SK-N-SH (cell line): ENCODE measurements at regions not wholly inside any gene's neighbourhood (a gene's known extent, or its start where the extent isn't known, plus 50 kb on each side); places are given as distances from the start of the nearest gene placed in this dataset.

Experiments
- CTCF ChIA-PET: fragments of 300-600, 350-600 bp; formaldehyde crosslinking; extraction: SDS; loops from one replicate; lab custom pipeline; 2021; lab: Yijun Ruan, JAX
- POLR2A ChIA-PET: fragments of 350-600 bp; sonication (Branson Sonifier 250); formaldehyde crosslinking; extraction: SDS; loops from one replicate; lab custom pipeline; 2020; ENCODE audit warnings: antibody characterized with exemption, inconsistent platforms; lab: Yijun Ruan, JAX
- DNase-seq: peaks from one replicate; pipeline ENCODE4 v3.0.0; 2012
- H2AFZ ChIP-seq: fragments of 200-600 bp; sonication (generic); 2 replicates; pipeline ENCODE4 v1.8.1; 2016; ENCODE audit warnings: antibody characterized with exemption, mild to moderate bottlenecking, low read depth
- H3F3A ChIP-seq: fragments of 200-600 bp; sonication (generic); replicated peaks from 2 replicates; pipeline ENCODE3; 2016; ENCODE audit warnings: antibody characterized with exemption, mild to moderate bottlenecking; ENCODE audit not compliant: insufficient read depth
- H3K27ac ChIP-seq, 2 experiments: fragments of 200-500 bp in 1 of 2; fragments of 200-600 bp in 1 of 2; sonication (Bioruptor generic) in 1 of 2; sonication (generic), shearing (Covaris generic) in 1 of 2; 2 replicates each; pipeline versions ENCODE4 v1.5.1 to v1.6.1; 2014 to 2016; ENCODE audit warnings: low read depth in 2 of 2, inconsistent platforms in 1 of 2, low read length in 1 of 2, mild to moderate bottlenecking in 1 of 2, mixed read lengths in 1 of 2
- H3K27me3 ChIP-seq: fragments of 200-600 bp; sonication (generic), shearing (Covaris generic); 2 replicates; pipeline ENCODE4 v1.6.1; 2016; ENCODE audit warnings: mixed run types; ENCODE audit not compliant: insufficient read depth
- H3K36me3 ChIP-seq, 2 experiments: fragments of 200-500 bp in 1 of 2; fragments of 200-600 bp in 1 of 2; sonication (Bioruptor generic) in 1 of 2; sonication (generic) in 1 of 2; replicated peaks in 1 of 2; 2 replicates each; pipeline versions ENCODE3 to v1.5.1; 2014 to 2016; ENCODE audit warnings: low read length in 1 of 2, mild to moderate bottlenecking in 1 of 2; ENCODE audit not compliant: insufficient read depth in 2 of 2, control insufficient read depth in 1 of 2
- H3K4me1 ChIP-seq, 2 experiments: fragments of 200-500 bp in 1 of 2; fragments of 200-600 bp in 1 of 2; sonication (Bioruptor generic) in 1 of 2; sonication (generic), shearing (Covaris generic) in 1 of 2; 2 replicates each; pipeline versions ENCODE4 v1.5.1 to v1.6.1; 2014 to 2016; ENCODE audit warnings: low read depth in 1 of 2, low read length in 1 of 2, mixed run types in 1 of 2; ENCODE audit not compliant: insufficient read depth in 2 of 2, control insufficient read depth in 1 of 2
- H3K4me2 ChIP-seq: fragments of 200-600 bp; sonication (generic), shearing (Covaris generic); 2 replicates; pipeline ENCODE4 v1.6.1; 2017; ENCODE audit warnings: mixed run types
- H3K4me3 ChIP-seq, 2 experiments: fragments of 200-500 bp in 1 of 2; fragments of 200-600 bp in 1 of 2; sonication (Bioruptor generic) in 1 of 2; sonication (generic), shearing (Covaris generic) in 1 of 2; 2 replicates each; pipeline versions ENCODE4 v1.5.1 to v1.8.1; 2014 to 2016; ENCODE audit warnings: low read depth in 2 of 2, inconsistent platforms in 1 of 2, low read length in 1 of 2, mild to moderate bottlenecking in 1 of 2, mixed read lengths in 1 of 2, moderate library complexity in 1 of 2
- H3K79me2 ChIP-seq: fragments of 200-600 bp; sonication (generic); 2 replicates; pipeline ENCODE4 v1.8.1; 2017; ENCODE audit warnings: mild to moderate bottlenecking; ENCODE audit not compliant: insufficient read depth
- H3K9ac ChIP-seq: fragments of 200-600 bp; sonication (generic); 2 replicates; pipeline ENCODE4 v1.6.1; 2017; ENCODE audit warnings: mixed run types
- H3K9me2 ChIP-seq: fragments of 200-600 bp; sonication (generic); 2 replicates; pipeline ENCODE4 v1.6.1; 2017; ENCODE audit warnings: mixed run types
- H3K9me3 ChIP-seq: fragments of 200-600 bp; sonication (generic); 2 replicates; pipeline ENCODE4 v1.6.1; 2017; ENCODE audit warnings: mixed run types, mild to moderate bottlenecking, moderate library complexity
- H4K20me1 ChIP-seq: fragments of 200-600 bp; sonication (generic); 2 replicates; pipeline ENCODE4 v1.6.1; 2017; ENCODE audit warnings: mild to moderate bottlenecking, mixed run types; ENCODE audit not compliant: insufficient read depth
- CHD2 ChIP-seq: fragments of 150-350 bp; IDR thresholded peaks from 2 replicates; pipeline ENCODE4 v1.6.1; 2018; ENCODE audit warnings: low read length; ENCODE audit not compliant: partially characterized antibody
- ELF1 ChIP-seq: IDR thresholded peaks from 2 replicates; pipeline ENCODE4 v1.4.0; 2012
- EP300 ChIP-seq, 2 experiments: IDR thresholded peaks; 2 replicates each; pipeline versions ENCODE4 v1.4.0 to v1.6.1; 2012; ENCODE audit warnings: borderline replicate concordance in 1 of 2, low read depth in 1 of 2, low read length in 1 of 2
- GABPA ChIP-seq: IDR thresholded peaks from 2 replicates; pipeline ENCODE4 v1.4.0; 2012; ENCODE audit warnings: low read depth, mild to moderate bottlenecking
- JUND ChIP-seq: IDR thresholded peaks from 2 replicates; pipeline ENCODE4 v1.4.0; 2012
- MEF2A ChIP-seq: IDR thresholded peaks from 2 replicates; pipeline ENCODE4 v1.4.0; 2012; ENCODE audit warnings: low read depth, borderline replicate concordance
- MXI1 ChIP-seq: IDR thresholded peaks from 2 replicates; pipeline ENCODE4 v1.6.1; 2012; ENCODE audit warnings: mild to moderate bottlenecking, low read depth, low read length, improper control_type of control experiment
- NRF1 ChIP-seq: IDR thresholded peaks from 2 replicates; pipeline ENCODE4 v1.6.1; 2012; ENCODE audit warnings: low read depth, mild to moderate bottlenecking, low read length
- PBX3 ChIP-seq: IDR thresholded peaks from 2 replicates; pipeline ENCODE4; 2012
- RAD21 ChIP-seq: IDR thresholded peaks from 2 replicates; pipeline ENCODE4 v1.6.1; 2012; ENCODE audit warnings: mild to moderate bottlenecking, low read length
- RCOR1 ChIP-seq: fragments of 150-350 bp; IDR thresholded peaks from 2 replicates; pipeline ENCODE4 v1.6.1; 2017; ENCODE audit warnings: antibody characterized with exemption, low read length
- REST ChIP-seq: IDR thresholded peaks from 2 replicates; pipeline ENCODE4 v1.6.1; 2012; ENCODE audit warnings: mild to moderate bottlenecking, low read depth, low read length, moderate library complexity
- SIN3A ChIP-seq: IDR thresholded peaks from 2 replicates; pipeline ENCODE4 v1.6.1; 2012; ENCODE audit warnings: low read depth, mild to moderate bottlenecking, low read length, moderate library complexity, borderline replicate concordance
- YY1 ChIP-seq: IDR thresholded peaks from 2 replicates; pipeline ENCODE4 v1.4.0; 2012; ENCODE audit warnings: low read depth, mild to moderate bottlenecking
- ZBTB33 ChIP-seq: IDR thresholded peaks from 2 replicates; pipeline ENCODE4 v1.4.0; 2012; ENCODE audit warnings: low read depth, borderline replicate concordance
- WGBS: methylation state at CpG from one replicate; pipeline ENCODE4 v1.1.6; 2017; ENCODE audit warnings: low lambda C conversion rate; 5-methylcytosine and 5-hydroxymethylcytosine counted together
- TF ChIP-seq, protein P1 (sequence below): IDR thresholded peaks from 2 replicates; pipeline ENCODE4 v1.4.0; 2012; ENCODE audit warnings: low read depth
- TF ChIP-seq, protein P2 (sequence below): fragments of 150-350 bp; IDR thresholded peaks from 2 replicates; pipeline ENCODE4 v1.6.1; 2017; ENCODE audit warnings: antibody characterized with exemption, low read length, low read depth, borderline replicate concordance

DNA sequence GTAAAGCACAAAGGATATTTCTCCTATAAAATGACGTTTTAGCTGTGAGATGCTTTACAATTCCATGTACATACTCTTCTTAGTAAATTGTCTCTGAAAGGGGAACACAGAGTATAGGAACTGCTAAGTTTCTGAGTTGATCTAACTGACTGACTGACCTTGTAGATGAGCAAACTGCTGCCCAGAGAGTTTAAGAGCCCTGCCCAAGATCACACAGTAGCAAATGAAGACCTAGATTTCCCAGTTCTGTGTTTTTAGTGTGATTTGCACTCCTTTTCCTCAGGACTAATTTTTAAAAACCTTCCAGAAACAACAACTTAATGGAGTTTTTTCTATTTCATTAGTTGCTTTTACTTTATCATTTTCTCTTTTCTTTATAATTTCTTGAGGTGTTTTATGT lies 247.7 kb downstream of the PDCD6IP start (continued):
- TF ChIP-seq ZBTB33, result no peak

DNA sequence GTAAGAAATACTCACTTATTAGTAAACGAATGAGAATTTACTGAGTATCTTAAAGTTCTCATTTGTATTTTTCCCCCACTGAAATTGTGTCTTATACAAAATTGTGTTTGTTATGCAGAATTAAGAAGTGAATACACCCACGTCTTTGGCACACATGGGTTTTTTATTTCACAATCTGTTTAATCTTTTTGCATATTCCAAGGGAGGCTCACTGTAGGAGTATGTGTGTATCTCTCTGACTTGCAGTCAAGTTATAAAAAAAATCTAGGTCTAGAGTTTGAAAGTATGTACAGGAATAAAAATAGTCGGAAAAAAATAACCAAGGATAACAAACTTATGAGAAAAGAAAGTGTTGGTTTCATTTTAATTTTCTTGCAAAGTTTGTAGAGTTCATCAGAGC lies 255.2 kb downstream of the PDCD6IP start:
- TF ChIP-seq REST (no peak), CHD2 (no peak), RAD21 (no peak), JUND (no peak), RCOR1 (no peak), YY1 (no peak), ELF1 (no peak), SIN3A (no peak), PBX3 (no peak), GABPA (no peak), EP300 (IDR thresholded peaks at IDR 0.05; ENCODE audit: borderline replicate concordance in 1 of 2, low read depth in 1 of 2, low read length in 1 of 2) (no peak), MEF2A (no peak), NRF1 (no peak), MXI1 (no peak)
- TF ChIP-seq, protein P1, sequence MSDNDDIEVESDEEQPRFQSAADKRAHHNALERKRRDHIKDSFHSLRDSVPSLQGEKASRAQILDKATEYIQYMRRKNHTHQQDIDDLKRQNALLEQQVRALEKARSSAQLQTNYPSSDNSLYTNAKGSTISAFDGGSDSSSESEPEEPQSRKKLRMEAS, result no peak
- TF ChIP-seq, protein P2, sequence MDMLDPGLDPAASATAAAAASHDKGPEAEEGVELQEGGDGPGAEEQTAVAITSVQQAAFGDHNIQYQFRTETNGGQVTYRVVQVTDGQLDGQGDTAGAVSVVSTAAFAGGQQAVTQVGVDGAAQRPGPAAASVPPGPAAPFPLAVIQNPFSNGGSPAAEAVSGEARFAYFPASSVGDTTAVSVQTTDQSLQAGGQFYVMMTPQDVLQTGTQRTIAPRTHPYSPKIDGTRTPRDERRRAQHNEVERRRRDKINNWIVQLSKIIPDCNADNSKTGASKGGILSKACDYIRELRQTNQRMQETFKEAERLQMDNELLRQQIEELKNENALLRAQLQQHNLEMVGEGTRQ, result no peak
- Histone ChIP-seq H3K36me3 (no peaks in the 10 kb centered on the region), H3K4me3 (no peak overlapping the region), H3K27ac (no peak overlapping the region), H3K9me2 (peaks cover 5% of the 10 kb centered on the region; the same call in 1 of the 2 replicates), H4K20me1 (no peaks in the 10 kb centered on the region), H3K9me3 (no peaks in the 10 kb centered on the region), H3K27me3 (no peaks in the 10 kb centered on the region), H3K4me2 (no peak overlapping the region), H3F3A (no peaks in the 10 kb centered on the region), H2AFZ (no peak overlapping the region), H3K4me1 (no peaks in the 10 kb centered on the region), H3K79me2 (no peaks in the 10 kb centered on the region), H3K9ac (no peak overlapping the region)
- no peak for DNase-seq
- 35% methylated on average over 3 of the region's 3 CpGs for WGBS
- POLR2A ChIA-PET, result no interaction called here
- CTCF ChIA-PET, result no interaction called here
